ENCODE measurements at regions not wholly inside any gene's neighbourhood (a gene's known extent, or its start where the extent isn't known, plus 50 kb on each side); places are given as distances from the start of the nearest gene placed in this dataset.

DNA sequence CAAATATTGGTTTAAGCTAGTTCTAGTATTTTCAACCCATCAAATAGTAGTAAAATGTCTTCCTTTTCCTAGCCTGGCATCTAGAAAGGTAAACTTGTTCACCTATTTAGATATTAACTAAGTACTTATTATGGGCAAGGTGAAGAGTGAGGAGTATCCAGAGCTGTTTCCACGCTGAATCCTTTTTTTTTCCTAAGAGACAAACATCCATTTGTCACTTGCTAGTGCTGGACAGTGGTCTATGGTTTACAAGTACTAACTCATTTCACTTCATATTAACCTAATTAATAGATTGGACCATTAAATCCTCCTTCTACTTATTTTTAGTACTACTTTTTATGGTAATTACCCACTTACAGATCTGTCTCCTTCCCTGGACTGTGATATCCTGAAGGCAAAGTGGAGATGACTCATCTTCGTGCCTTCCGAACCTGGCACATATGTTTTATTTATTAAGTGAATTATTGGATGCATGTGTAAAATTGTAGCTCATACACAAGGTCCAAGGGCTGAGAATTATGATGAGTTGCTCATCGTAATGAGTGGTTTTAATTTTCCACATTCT, 159.6 kb upstream of the IGFBP3 start:
- Mint-ChIP-seq H3K27me3 (ENCODE audit: insufficient read depth, low read depth, poor library complexity) (no peaks in the 10 kb centered on the region), H3K4me3 (no peak overlapping the region), H3K4me1 (no peaks in the 10 kb centered on the region), H3K36me3 (ENCODE audit: low read depth) (no peaks in the 10 kb centered on the region), H3K9me3 (no peaks in the 10 kb centered on the region; the same call in 1 of the 3 replicates), H3K27ac (no peak overlapping the region)
- Histone ChIP-seq H2AFZ (no peak overlapping the region), H3K79me2 (replicated peaks; ENCODE audit: insufficient read depth) (no peaks in the 10 kb centered on the region), H3K9me2 (ENCODE audit: insufficient read depth) (no peaks in the 10 kb centered on the region; the same call in 1 of the 2 replicates), H3K4me3 (no peak overlapping the region), H3K4me2 (no peak overlapping the region), H4K20me1 (replicated peaks; ENCODE audit: insufficient read depth) (no peaks in the 10 kb centered on the region), H3K4me1 (ENCODE audit: insufficient read depth) (peaks cover under 1% of the 10 kb centered on the region; the same call in 1 of the 2 replicates), H3K27me3 (ENCODE audit: insufficient read depth) (no peaks in the 10 kb centered on the region), H3K27ac (ENCODE audit: low read depth) (no peak overlapping the region), H3F3A (replicated peaks; ENCODE audit: low read depth) (no peaks in the 10 kb centered on the region), H3K36me3 (ENCODE audit: insufficient read depth) (no peaks in the 10 kb centered on the region)
- ATAC-seq = no peak
- TF ChIP-seq, protein P1, sequence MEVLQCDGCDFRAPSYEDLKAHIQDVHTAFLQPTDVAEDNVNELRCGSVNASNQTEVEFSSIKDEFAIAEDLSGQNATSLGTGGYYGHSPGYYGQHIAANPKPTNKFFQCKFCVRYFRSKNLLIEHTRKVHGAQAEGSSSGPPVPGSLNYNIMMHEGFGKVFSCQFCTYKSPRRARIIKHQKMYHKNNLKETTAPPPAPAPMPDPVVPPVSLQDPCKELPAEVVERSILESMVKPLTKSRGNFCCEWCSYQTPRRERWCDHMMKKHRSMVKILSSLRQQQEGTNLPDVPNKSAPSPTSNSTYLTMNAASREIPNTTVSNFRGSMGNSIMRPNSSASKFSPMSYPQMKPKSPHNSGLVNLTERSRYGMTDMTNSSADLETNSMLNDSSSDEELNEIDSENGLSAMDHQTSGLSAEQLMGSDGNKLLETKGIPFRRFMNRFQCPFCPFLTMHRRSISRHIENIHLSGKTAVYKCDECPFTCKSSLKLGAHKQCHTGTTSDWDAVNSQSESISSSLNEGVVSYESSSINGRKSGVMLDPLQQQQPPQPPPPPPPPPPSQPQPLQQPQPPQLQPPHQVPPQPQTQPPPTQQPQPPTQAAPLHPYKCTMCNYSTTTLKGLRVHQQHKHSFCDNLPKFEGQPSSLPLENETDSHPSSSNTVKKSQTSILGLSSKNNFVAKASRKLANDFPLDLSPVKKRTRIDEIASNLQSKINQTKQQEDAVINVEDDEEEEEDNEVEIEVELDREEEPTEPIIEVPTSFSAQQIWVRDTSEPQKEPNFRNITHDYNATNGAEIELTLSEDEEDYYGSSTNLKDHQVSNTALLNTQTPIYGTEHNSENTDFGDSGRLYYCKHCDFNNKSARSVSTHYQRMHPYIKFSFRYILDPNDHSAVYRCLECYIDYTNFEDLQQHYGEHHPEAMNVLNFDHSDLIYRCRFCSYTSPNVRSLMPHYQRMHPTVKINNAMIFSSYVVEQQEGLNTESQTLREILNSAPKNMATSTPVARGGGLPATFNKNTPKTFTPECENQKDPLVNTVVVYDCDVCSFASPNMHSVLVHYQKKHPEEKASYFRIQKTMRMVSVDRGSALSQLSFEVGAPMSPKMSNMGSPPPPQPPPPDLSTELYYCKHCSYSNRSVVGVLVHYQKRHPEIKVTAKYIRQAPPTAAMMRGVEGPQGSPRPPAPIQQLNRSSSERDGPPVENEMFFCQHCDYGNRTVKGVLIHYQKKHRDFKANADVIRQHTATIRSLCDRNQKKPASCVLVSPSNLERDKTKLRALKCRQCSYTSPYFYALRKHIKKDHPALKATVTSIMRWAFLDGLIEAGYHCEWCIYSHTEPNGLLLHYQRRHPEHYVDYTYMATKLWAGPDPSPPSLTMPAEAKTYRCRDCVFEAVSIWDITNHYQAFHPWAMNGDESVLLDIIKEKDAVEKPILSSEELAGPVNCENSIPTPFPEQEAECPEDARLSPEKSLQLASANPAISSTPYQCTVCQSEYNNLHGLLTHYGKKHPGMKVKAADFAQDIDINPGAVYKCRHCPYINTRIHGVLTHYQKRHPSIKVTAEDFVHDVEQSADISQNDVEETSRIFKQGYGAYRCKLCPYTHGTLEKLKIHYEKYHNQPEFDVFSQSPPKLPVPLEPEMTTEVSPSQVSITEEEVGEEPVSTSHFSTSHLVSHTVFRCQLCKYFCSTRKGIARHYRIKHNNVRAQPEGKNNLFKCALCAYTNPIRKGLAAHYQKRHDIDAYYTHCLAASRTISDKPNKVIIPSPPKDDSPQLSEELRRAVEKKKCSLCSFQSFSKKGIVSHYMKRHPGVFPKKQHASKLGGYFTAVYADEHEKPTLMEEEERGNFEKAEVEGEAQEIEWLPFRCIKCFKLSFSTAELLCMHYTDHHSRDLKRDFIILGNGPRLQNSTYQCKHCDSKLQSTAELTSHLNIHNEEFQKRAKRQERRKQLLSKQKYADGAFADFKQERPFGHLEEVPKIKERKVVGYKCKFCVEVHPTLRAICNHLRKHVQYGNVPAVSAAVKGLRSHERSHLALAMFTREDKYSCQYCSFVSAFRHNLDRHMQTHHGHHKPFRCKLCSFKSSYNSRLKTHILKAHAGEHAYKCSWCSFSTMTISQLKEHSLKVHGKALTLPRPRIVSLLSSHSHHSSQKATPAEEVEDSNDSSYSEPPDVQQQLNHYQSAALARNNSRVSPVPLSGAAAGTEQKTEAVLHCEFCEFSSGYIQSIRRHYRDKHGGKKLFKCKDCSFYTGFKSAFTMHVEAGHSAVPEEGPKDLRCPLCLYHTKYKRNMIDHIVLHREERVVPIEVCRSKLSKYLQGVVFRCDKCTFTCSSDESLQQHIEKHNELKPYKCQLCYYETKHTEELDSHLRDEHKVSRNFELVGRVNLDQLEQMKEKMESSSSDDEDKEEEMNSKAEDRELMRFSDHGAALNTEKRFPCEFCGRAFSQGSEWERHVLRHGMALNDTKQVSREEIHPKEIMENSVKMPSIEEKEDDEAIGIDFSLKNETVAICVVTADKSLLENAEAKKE (CRISPR knock-in tag; IDR thresholded peaks at IDR 0.05) = no peak
- no peak for TF ChIP-seq POLR2AphosphoS5 (IDR thresholded peaks at IDR 0.05; ENCODE audit: low read depth)
- TF ChIP-seq STAT1 (IDR thresholded peaks at IDR 0.05; ENCODE audit: unreplicated experiment) = no peak
- no peak for TF ChIP-seq ZNF331 (CRISPR knock-in tag; IDR thresholded peaks at IDR 0.05; ENCODE audit: low read depth)
- TF ChIP-seq, protein P2, sequence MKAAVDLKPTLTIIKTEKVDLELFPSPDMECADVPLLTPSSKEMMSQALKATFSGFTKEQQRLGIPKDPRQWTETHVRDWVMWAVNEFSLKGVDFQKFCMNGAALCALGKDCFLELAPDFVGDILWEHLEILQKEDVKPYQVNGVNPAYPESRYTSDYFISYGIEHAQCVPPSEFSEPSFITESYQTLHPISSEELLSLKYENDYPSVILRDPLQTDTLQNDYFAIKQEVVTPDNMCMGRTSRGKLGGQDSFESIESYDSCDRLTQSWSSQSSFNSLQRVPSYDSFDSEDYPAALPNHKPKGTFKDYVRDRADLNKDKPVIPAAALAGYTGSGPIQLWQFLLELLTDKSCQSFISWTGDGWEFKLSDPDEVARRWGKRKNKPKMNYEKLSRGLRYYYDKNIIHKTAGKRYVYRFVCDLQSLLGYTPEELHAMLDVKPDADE (IDR thresholded peaks at IDR 0.05) = no peak
- TF ChIP-seq CREB1 (CRISPR knock-in tag; IDR thresholded peaks at IDR 0.05; ENCODE audit: low read depth) = no peak
- no peak for DNase-seq (ENCODE audit: low spot score)
